Hepatocyte (in vitro differentiated cells): ENCODE measurements at regions not wholly inside any gene's neighbourhood (a gene's known extent, or its start where the extent isn't known, plus 50 kb on each side); places are given as distances from the start of the nearest gene placed in this dataset.
A peak's percentile ranks its signal among the peaks of the same experiment; 100 is the strongest.

Experiments used
- DNase-seq: peaks from one replicate; pipeline ENCODE4 v3.0.0-alpha.2; 2016; ENCODE audit warnings: low spot score
- H2AFZ ChIP-seq: fragments of 200-600 bp; sonication (generic); 2 replicates; pipeline ENCODE4 v1.6.0; 2016; ENCODE audit warnings: antibody characterized with exemption, mild to moderate bottlenecking
- H3K27ac ChIP-seq: fragments of 200-600 bp; sonication (generic); 2 replicates; pipeline ENCODE4 v1.5.1; 2016; ENCODE audit warnings: mild to moderate bottlenecking
- H3K27me3 ChIP-seq: fragments of 200-600 bp; sonication (generic); 2 replicates; pipeline ENCODE4 v1.6.1; 2016
- H3K36me3 ChIP-seq: fragments of 200-600 bp; sonication (generic); replicated peaks from 2 replicates; pipeline ENCODE4 v1.5.1; 2016; ENCODE audit warnings: low read depth; ENCODE audit not compliant: insufficient read depth
- H3K4me1 ChIP-seq: fragments of 200-600 bp; sonication (generic); 2 replicates; pipeline ENCODE4 v1.5.1; 2016; ENCODE audit warnings: mild to moderate bottlenecking, moderate library complexity; ENCODE audit not compliant: insufficient read depth
- H3K4me2 ChIP-seq: fragments of 200-600 bp; sonication (generic); 2 replicates; pipeline ENCODE4 v1.6.0; 2016
- H3K4me3 ChIP-seq: fragments of 200-600 bp; sonication (generic); 2 replicates; pipeline ENCODE4 v1.5.1; 2016; ENCODE audit warnings: mild to moderate bottlenecking
- H3K79me2 ChIP-seq: fragments of 200-600 bp; sonication (generic); 2 replicates; pipeline ENCODE4 v1.6.0; 2017; ENCODE audit warnings: mild to moderate bottlenecking
- H3K9me2 ChIP-seq: fragments of 200-600 bp; sonication (generic); replicated peaks from 2 replicates; pipeline ENCODE4 v1.6.0; 2017; ENCODE audit warnings: mild to moderate bottlenecking; ENCODE audit not compliant: insufficient read depth
- H3K9me3 ChIP-seq: fragments of 200-600 bp; sonication (generic); 2 replicates; pipeline ENCODE4 v1.5.1; 2016; ENCODE audit warnings: low read depth, mild to moderate bottlenecking
- H4K20me1 ChIP-seq: fragments of 200-600 bp; sonication (generic); 2 replicates; pipeline ENCODE4 v1.6.0; 2016; ENCODE audit warnings: mild to moderate bottlenecking; ENCODE audit not compliant: insufficient read depth, poor library complexity, severe bottlenecking
- CTCF ChIP-seq: fragments of 200-600 bp; sonication (generic); IDR thresholded peaks from 2 replicates; pipeline ENCODE4 v1.5.1; 2016; ENCODE audit warnings: antibody characterized with exemption, mild to moderate bottlenecking; ENCODE audit not compliant: poor library complexity
- EZH2 ChIP-seq: fragments of 200-600 bp; sonication (generic); IDR thresholded peaks from 2 replicates; pipeline ENCODE4 v1.6.1; 2016; ENCODE audit warnings: antibody characterized with exemption, mild to moderate bottlenecking, borderline replicate concordance
- EZH2phosphoT487 ChIP-seq: fragments of 200-600 bp; sonication (generic); IDR thresholded peaks from one replicate; pipeline ENCODE4 v1.6.1; 2018; ENCODE audit warnings: antibody characterized with exemption, mild to moderate bottlenecking, low read depth, moderate library complexity; ENCODE audit not compliant: unreplicated experiment, severe bottlenecking
- WGBS: methylation state at CpG from one replicate; pipeline ENCODE4 v1.1.6; 2016; ENCODE audit warnings: low lambda C conversion rate; ENCODE audit errors: missing lambda C conversion rate; 5-methylcytosine and 5-hydroxymethylcytosine counted together

- TF ChIP-seq EZH2phosphoT487 (no peak), CTCF (peak; percentile 26)
- Histone ChIP-seq H3K4me2 (no peak overlapping the region), H2AFZ (no peak overlapping the region), H3K79me2 (no peaks in the 10 kb centered on the region), H3K27ac (peak overlapping the region; percentile 64), H3K9me3 (no peaks in the 10 kb centered on the region), H3K27me3 (no peaks in the 10 kb centered on the region), H3K9me2 (no peaks in the 10 kb centered on the region), H3K4me1 (peaks cover 5% of the 10 kb centered on the region), H3K4me3 (no peak overlapping the region), H3K36me3 (no peaks in the 10 kb centered on the region), H4K20me1 (no peaks in the 10 kb centered on the region)
- 86% methylated on average over 3 of the region's 3 CpGs for WGBS
- DNase-seq, result peak; percentile 24
Observed at GRCh38 chr5:91219803-91220371, 163.2 kb downstream of the ARRDC3 start.

GRCh38 chr5:91219091-91219802 lies 163.9 kb downstream of the ARRDC3 start:
- peaks cover 5% of the 10 kb centered on the region for H3K4me1 ChIP-seq
- H4K20me1 ChIP-seq, result no peaks in the 10 kb centered on the region
- TF ChIP-seq CTCF (no peak), EZH2phosphoT487 (peak; percentile 37)
- H3K79me2 ChIP-seq, result no peaks in the 10 kb centered on the region
- H3K4me2 ChIP-seq, result peak overlapping the region; percentile 9
- no peak overlapping the region for H3K4me3 ChIP-seq
- peak overlapping the region; percentile 64 for H3K27ac ChIP-seq
- H3K36me3 ChIP-seq, result no peaks in the 10 kb centered on the region
- H2AFZ ChIP-seq, result no peak overlapping the region
- DNase-seq, result peak; percentile 82
- H3K27me3 ChIP-seq, result no peaks in the 10 kb centered on the region
- no peaks in the 10 kb centered on the region for H3K9me2 ChIP-seq
- WGBS, result 49% methylated on average over 5 of the region's 5 CpGs
- no peaks in the 10 kb centered on the region for H3K9me3 ChIP-seq

GRCh38 chr5:91217859-91218258 lies 165.3 kb downstream of the ARRDC3 start:
- WGBS, result 97% methylated on average over 1 of the region's 1 CpG
- TF ChIP-seq CTCF (no peak), EZH2 (no peak), EZH2phosphoT487 (no peak)
- H3K27me3 ChIP-seq, result no peaks in the 10 kb centered on the region
- H3K36me3 ChIP-seq, result no peaks in the 10 kb centered on the region
- H3K9me3 ChIP-seq, result no peaks in the 10 kb centered on the region
- H3K4me2 ChIP-seq, result no peak overlapping the region
- H3K4me1 ChIP-seq, result peaks cover 8% of the 10 kb centered on the region
- H4K20me1 ChIP-seq, result no peaks in the 10 kb centered on the region
- no peaks in the 10 kb centered on the region for H3K9me2 ChIP-seq
- no peaks in the 10 kb centered on the region for H3K79me2 ChIP-seq
- H3K27ac ChIP-seq, result no peak overlapping the region
- H2AFZ ChIP-seq, result no peak overlapping the region
- no peak overlapping the region for H3K4me3 ChIP-seq
- no peak for DNase-seq
